ENCODE measurements at regions not wholly inside any gene's neighbourhood (a gene's known extent, or its start where the extent isn't known, plus 50 kb on each side); places are given as distances from the start of the nearest gene placed in this dataset.

- Histone ChIP-seq H4K20me1 (replicated peaks; ENCODE audit: control insufficient read depth, extremely low read depth, insufficient read depth, low read length) (no peaks in the 10 kb centered on the region), H3K9me3 (replicated peaks; ENCODE audit: control insufficient read depth, insufficient read depth, low read length) (no peaks in the 10 kb centered on the region), H3K4me1 (ENCODE audit: control insufficient read depth, extremely low read depth, insufficient read depth, low read length) (no peaks in the 10 kb centered on the region), H3K9ac (replicated peaks; ENCODE audit: extremely low read depth, insufficient read depth, low read length) (no peak overlapping the region), H3K36me3 (ENCODE audit: control insufficient read depth in 2 of 2, extremely low read depth in 1 of 2, insufficient read depth in 2 of 2, low read length in 2 of 2) (no peaks in the 10 kb centered on the region), H3K9me1 (replicated peaks; ENCODE audit: control insufficient read depth, extremely low read depth, insufficient read depth, low read length) (no peaks in the 10 kb centered on the region), H3K4me2 (ENCODE audit: insufficient read depth, low read length) (no peak overlapping the region), H2AFZ (ENCODE audit: low read depth, low read length) (no peak overlapping the region), H3K79me2 (ENCODE audit: control insufficient read depth, insufficient read depth, low read length) (no peaks in the 10 kb centered on the region), H3K27me3 (ENCODE audit: control insufficient read depth in 2 of 2, insufficient read depth in 2 of 2, low read length in 2 of 2) (no peaks in the 10 kb centered on the region), H3K27ac (ENCODE audit: insufficient read depth, low read depth, low read length) (no peak overlapping the region), H3K4me3 (replicated peaks in 1 of 3; ENCODE audit: insufficient read depth in 1 of 3, low read depth in 1 of 3, low read length in 3 of 3) (no peak overlapping the region)
- CTCF ChIA-PET, result no interaction called here
- DNase-seq (ENCODE audit: low read depth, low spot score) (no peak), FAIRE-seq (no peak)
- no peak for TF ChIP-seq JUN (IDR thresholded peaks at IDR 0.05; ENCODE audit: borderline replicate concordance, insufficient read depth, insufficient read length, low read depth)
- no peak for TF ChIP-seq GATA2 (IDR thresholded peaks at IDR 0.05; ENCODE audit: insufficient read depth, insufficient read length, low read depth, low read length)
- TF ChIP-seq POLR2A (IDR thresholded peaks at IDR 0.05; ENCODE audit: low read depth, low read length), result no peak
- TF ChIP-seq, protein P1, sequence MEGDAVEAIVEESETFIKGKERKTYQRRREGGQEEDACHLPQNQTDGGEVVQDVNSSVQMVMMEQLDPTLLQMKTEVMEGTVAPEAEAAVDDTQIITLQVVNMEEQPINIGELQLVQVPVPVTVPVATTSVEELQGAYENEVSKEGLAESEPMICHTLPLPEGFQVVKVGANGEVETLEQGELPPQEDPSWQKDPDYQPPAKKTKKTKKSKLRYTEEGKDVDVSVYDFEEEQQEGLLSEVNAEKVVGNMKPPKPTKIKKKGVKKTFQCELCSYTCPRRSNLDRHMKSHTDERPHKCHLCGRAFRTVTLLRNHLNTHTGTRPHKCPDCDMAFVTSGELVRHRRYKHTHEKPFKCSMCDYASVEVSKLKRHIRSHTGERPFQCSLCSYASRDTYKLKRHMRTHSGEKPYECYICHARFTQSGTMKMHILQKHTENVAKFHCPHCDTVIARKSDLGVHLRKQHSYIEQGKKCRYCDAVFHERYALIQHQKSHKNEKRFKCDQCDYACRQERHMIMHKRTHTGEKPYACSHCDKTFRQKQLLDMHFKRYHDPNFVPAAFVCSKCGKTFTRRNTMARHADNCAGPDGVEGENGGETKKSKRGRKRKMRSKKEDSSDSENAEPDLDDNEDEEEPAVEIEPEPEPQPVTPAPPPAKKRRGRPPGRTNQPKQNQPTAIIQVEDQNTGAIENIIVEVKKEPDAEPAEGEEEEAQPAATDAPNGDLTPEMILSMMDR (IDR thresholded peaks at IDR 0.05; ENCODE audit: extremely low read depth in 1 of 2, insufficient read depth in 1 of 2, low read depth in 1 of 2, low read length in 2 of 2), result no peak
- no peak for TF ChIP-seq FOS (IDR thresholded peaks at IDR 0.05; ENCODE audit: borderline replicate concordance, insufficient read depth, low read length)
- TF ChIP-seq EZH2 (IDR thresholded peaks at IDR 0.05; ENCODE audit: borderline replicate concordance, low read depth, low read length, severe bottlenecking), result no peak
- TF ChIP-seq MYC (IDR thresholded peaks at IDR 0.05; ENCODE audit: low read depth, low read length), result no peak
- no peak for TF ChIP-seq POLR2AphosphoS5 (IDR thresholded peaks at IDR 0.05; ENCODE audit: insufficient read depth, low read depth, low read length)
- no peak for TF ChIP-seq MAX (IDR thresholded peaks at IDR 0.05; ENCODE audit: insufficient read depth, insufficient read length)
- intact Hi-C loops (cut with micrococcal nuclease), result no loop called here
- dilution Hi-C loops (cut with MboI; ENCODE audit: extremely low pct_ligation_motif_present, low sequenced_read_pairs), result no loop called here
- POLR2A ChIA-PET, result no interaction called here
- no TSS peak for BruUV-seq (replicated peaks)
Observed at GRCh38 chr21:23245255-23245654, 2247.0 kb downstream of the NCAM2 start.

Data from endothelial cell of umbilical vein (primary cell).